DOHH2 (cell line): ENCODE measurements at regions not wholly inside any gene's neighbourhood (a gene's known extent, or its start where the extent isn't known, plus 50 kb on each side); places are given as distances from the start of the nearest gene placed in this dataset.

Experiments used
- EZH2phosphoT487 ChIP-seq: fragments of 200-600 bp; sonication (generic); IDR thresholded peaks from 2 replicates; pipeline ENCODE4 v1.6.1; 2017; ENCODE audit warnings: borderline replicate concordance, mild to moderate bottlenecking, antibody characterized with exemption, low read length, moderate library complexity, mixed read lengths
- TF ChIP-seq, protein P1 (sequence below): fragments of 200-600 bp; sonication (generic); IDR thresholded peaks from one replicate; pipeline ENCODE4 v1.5.1; 2014; ENCODE audit warnings: antibody characterized with exemption, mild to moderate bottlenecking, low read depth, low read length; ENCODE audit not compliant: poor library complexity, severe bottlenecking

DNA sequence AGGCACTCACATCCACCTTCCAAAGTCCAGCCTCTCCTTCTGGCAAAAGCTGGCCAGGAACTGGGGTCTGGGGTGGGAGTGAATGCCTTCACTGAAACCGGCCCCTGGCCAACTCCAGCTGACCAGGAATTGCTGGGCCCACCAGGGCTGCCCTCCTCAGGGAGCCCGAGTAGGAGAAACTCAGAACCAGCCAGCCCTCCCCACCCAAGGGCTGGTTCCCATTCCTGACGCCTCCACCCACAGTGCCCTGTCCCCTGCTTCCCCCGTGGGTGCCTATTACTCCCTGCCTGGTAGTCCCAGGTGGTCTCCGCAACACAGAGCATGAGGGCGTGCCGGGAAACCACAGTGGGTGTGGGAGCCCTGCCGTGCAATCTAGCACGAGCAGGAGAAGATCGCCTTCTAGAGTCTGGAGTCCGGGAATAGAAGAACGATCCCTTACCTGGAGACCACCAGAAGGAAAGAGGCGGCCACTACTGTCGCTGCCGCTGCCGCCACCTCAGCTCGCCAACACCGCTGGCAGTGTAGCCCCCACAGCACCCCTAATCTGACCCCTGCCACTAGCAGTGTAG, 178.8 kb downstream of the POTEB3 start:
- TF ChIP-seq, protein P1, sequence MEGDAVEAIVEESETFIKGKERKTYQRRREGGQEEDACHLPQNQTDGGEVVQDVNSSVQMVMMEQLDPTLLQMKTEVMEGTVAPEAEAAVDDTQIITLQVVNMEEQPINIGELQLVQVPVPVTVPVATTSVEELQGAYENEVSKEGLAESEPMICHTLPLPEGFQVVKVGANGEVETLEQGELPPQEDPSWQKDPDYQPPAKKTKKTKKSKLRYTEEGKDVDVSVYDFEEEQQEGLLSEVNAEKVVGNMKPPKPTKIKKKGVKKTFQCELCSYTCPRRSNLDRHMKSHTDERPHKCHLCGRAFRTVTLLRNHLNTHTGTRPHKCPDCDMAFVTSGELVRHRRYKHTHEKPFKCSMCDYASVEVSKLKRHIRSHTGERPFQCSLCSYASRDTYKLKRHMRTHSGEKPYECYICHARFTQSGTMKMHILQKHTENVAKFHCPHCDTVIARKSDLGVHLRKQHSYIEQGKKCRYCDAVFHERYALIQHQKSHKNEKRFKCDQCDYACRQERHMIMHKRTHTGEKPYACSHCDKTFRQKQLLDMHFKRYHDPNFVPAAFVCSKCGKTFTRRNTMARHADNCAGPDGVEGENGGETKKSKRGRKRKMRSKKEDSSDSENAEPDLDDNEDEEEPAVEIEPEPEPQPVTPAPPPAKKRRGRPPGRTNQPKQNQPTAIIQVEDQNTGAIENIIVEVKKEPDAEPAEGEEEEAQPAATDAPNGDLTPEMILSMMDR, result no peak
- no peak for TF ChIP-seq EZH2phosphoT487
